GM21390 (cell line): ENCODE measurements at regions not wholly inside any gene's neighbourhood (a gene's known extent, or its start where the extent isn't known, plus 50 kb on each side); places are given as distances from the start of the nearest gene placed in this dataset.
"Not testable (repeated sequence)": the region's sequence is repeated elsewhere in the genome, so short reads cannot be mapped to it uniquely, and the experiment has no call there.

Experiments used
- ATAC-seq: cut with Tn5 transposase; IDR thresholded peaks from one replicate; pipeline ENCODE4 v1.9.1; 2021; ENCODE audit not compliant: unreplicated experiment

- no peak for ATAC-seq
These were observed 1347.6 kb downstream of the SI start for GRCh38 chr3:163730684-163731083.

GRCh38 chr3:163726125-163726524 lies 1352.2 kb downstream of the SI start:
- ATAC-seq: no peak

- ATAC-seq: no peak
These were observed 1355.9 kb downstream of the SI start for GRCh38 chr3:163722405-163722804.

- ATAC-seq: no peak
These were observed 1356.7 kb downstream of the SI start for GRCh38 chr3:163721596-163721995.

- ATAC-seq: no peak
These were observed 1360.9 kb downstream of the SI start for GRCh38 chr3:163717377-163717776.

GRCh38 chr3:163708428-163708827 lies 1369.9 kb downstream of the SI start:
- no peak for ATAC-seq

- no peak for ATAC-seq
These were observed 1370.6 kb downstream of the SI start for GRCh38 chr3:163707659-163708058.

- not testable (repeated sequence) for ATAC-seq
These were observed 1380.1 kb downstream of the SI start for GRCh38 chr3:163698221-163698620.

GRCh38 chr3:163692494-163692893 lies 1385.8 kb downstream of the SI start:
- ATAC-seq: no peak

- ATAC-seq: no peak
These were observed 1393.6 kb downstream of the SI start for GRCh38 chr3:163684651-163685050.

- ATAC-seq: no peak
These were observed 1405.3 kb downstream of the SI start for GRCh38 chr3:163672954-163673353.

- no peak for ATAC-seq
These were observed 1407.1 kb downstream of the SI start for GRCh38 chr3:163671201-163671600.

GRCh38 chr3:163664466-163664865 lies 1413.8 kb downstream of the SI start:
- no peak for ATAC-seq

- no peak for ATAC-seq
These were observed 1421.2 kb downstream of the SI start for GRCh38 chr3:163657088-163657487.

GRCh38 chr3:163655021-163655420 lies 1423.3 kb downstream of the SI start:
- ATAC-seq: no peak

GRCh38 chr3:163644172-163644571 lies 1434.1 kb downstream of the SI start:
- ATAC-seq: no peak

GRCh38 chr3:163632722-163633121 lies 1445.6 kb downstream of the SI start:
- ATAC-seq: no peak

GRCh38 chr3:163626753-163627152 lies 1451.5 kb downstream of the SI start:
- ATAC-seq: no peak

GRCh38 chr3:163622384-163622783 lies 1455.9 kb downstream of the SI start:
- ATAC-seq: no peak

- ATAC-seq: no peak
These were observed 1463.4 kb downstream of the SI start for GRCh38 chr3:163614886-163615285.

GRCh38 chr3:163605915-163606314 lies 1472.4 kb downstream of the SI start:
- no peak for ATAC-seq

- no peak for ATAC-seq
These were observed 1476.9 kb downstream of the SI start for GRCh38 chr3:163601426-163601825.

- no peak for ATAC-seq
These were observed 1491.0 kb downstream of the SI start for GRCh38 chr3:163587342-163587741.

- ATAC-seq: no peak
These were observed 1495.3 kb downstream of the SI start for GRCh38 chr3:163582967-163583366.
